GM19438 (cell line): ENCODE measurements at regions not wholly inside any gene's neighbourhood (a gene's known extent, or its start where the extent isn't known, plus 50 kb on each side); places are given as distances from the start of the nearest gene placed in this dataset.

ENCODE experiments used
- ATAC-seq: cut with Tn5 transposase; IDR thresholded peaks from one replicate; pipeline ENCODE4 v1.9.1; 2021; ENCODE audit warnings: low read depth; ENCODE audit not compliant: unreplicated experiment

DNA sequence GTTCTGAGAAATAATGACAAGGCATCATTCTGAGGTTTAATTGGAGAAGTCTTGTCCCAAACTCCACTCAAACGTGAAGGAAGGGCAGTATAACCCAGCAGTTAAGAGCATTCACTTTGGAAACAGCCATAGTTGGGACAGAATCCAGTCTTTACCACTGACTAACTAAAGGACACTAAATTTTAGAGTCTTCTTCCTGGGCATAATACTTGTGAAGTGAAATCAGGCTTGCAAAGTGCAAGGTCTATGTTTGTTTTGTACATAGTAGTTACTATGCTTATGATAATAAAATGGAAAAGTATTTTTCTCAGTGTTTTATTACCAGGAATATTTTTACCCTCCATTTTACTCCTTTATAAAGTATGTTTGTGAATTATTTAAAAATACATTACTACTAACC is 748.2 kb upstream of the ID2 start:
- no peak for ATAC-seq

DNA sequence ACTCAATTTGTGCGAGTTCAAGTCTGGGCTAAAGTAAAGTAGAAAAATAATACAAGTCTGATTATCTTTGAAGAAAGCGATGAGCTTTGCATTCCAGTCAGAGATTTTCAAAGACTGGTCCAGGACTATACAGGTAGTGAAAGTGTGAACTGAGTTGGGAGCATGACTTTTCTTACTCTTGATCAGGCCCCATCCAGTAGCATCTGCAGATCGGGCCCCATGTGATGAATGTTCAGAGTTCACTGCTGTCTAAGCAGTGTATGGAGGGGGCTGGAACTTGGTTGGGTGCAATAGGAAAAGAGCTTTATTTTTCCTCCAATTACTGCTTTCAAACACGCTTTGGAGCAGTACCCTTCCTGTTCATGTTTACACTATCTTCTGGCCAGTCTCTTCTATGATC is 747.4 kb upstream of the ID2 start:
- ATAC-seq: no peak

GRCh38 chr2:7937082-7937481 is 744.8 kb upstream of the ID2 start:
- no peak for ATAC-seq

GRCh38 chr2:7940723-7941122 is 741.1 kb upstream of the ID2 start:
- no peak for ATAC-seq

GRCh38 chr2:7943446-7943845 is 738.4 kb upstream of the ID2 start:
- no peak for ATAC-seq

DNA sequence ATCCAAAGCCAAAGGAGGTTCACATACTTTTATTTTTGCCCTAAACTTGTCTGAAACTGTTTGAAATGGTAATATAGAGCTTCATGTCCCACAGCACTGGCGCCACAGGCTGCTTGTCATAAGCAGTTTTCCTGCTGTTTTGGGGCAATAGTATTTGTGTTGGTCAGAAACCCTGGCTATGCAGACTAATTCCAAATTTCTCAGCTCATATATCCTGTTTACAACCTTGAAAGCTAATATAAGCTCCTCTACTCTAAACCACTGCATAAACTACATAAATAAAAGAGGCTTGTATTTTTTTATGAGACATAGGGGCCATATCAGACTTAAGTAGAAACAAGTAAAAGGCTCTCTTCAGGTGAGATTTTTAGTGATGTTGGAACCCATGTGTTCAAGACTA is 736.8 kb upstream of the ID2 start:
- no peak for ATAC-seq

- no peak for ATAC-seq
These were observed 731.7 kb upstream of the ID2 start for GRCh38 chr2:7950035-7950612.

DNA sequence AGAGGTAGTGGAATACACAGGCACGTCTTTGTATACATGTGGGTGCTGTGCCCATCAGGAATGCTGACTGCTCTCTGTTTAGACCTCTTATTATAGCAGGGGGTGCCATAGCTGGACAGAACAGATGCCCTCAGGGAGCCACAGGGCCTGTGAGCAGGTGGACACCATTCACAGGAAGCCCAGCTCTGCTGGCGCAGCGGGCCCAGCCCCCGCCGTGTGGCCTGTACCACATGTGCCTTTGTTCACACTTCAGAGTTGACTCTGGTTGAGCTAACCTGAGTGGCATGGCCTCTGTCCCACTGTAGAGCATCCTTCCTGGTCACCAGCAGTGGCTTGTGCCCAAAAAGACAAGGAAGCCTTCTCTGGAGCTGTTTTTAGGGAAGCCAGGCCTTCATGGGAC is 730.9 kb upstream of the ID2 start:
- no peak for ATAC-seq

GRCh38 chr2:7951490-7951889 is 730.4 kb upstream of the ID2 start:
- no peak for ATAC-seq

DNA sequence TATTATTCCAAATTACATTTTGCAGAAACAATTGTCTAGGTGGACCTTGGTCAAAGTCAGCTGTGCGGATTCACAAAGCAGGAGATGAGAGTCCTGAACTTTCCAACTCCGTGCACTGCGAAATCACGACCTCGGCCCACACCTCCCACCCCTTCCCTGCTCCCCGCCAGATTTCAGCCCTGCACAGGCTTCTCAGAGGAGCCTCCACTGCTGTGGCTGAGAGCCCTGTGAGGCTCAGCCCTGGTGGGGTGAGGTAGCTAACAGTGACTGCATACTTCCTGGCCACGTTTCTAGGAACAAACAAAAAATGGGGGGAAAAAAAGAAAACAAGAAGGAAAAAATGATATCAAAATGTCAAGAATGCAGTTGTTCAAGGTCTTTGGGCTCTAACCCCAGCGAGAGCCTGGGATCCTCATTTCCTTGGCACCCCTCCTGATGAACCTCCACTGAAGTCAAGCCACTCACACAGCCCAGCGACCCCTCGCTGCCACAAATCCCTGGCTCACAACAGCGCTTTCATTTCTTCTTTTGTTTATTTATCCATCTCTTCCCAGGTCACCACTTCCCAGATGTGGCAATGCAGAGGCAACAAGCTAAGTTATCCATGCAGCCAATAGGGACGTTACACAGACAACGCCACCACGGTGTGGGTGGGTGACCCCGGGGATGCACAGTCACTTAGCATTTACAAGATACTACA is 729.7 kb upstream of the ID2 start:
- no peak for ATAC-seq

DNA sequence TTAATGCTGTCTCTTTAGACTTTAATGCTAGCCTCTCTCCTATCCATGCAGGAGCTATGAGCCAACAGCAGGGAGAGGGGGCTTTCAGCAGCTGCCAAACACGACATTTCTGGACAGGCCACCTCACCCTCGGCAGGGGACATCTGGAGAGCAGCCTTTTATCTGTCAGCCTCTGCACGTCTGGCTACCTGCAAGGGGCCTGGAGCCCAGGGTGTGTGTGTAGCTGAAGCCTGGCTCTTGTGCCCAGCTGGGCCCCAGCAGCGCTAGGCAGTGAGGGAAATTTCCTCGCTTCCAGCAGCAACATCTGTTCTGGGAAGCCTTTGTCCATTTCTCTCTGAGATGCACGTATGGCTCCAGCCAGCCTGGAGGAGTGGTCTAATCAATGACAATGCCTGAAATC is 728.7 kb upstream of the ID2 start:
- ATAC-seq: no peak

DNA sequence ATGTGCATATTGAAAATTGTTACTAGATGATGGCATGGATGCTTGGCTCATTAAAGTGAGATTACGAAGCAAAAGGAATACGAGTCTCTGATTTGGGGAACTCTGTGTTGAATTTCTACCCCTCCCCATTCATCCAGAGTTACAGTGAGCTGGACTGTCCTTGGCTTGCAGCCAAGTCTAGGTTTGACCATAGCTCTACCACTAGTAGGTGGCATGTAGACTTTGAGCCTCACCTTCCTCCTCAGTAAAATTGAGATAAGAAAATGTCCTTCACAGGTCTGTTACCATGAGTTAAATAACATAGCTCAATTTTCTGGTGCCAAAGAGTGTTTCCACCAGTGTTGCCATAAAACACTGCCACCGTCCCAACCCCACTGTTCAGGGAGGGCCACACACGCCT is 727.6 kb upstream of the ID2 start:
- no peak for ATAC-seq

DNA sequence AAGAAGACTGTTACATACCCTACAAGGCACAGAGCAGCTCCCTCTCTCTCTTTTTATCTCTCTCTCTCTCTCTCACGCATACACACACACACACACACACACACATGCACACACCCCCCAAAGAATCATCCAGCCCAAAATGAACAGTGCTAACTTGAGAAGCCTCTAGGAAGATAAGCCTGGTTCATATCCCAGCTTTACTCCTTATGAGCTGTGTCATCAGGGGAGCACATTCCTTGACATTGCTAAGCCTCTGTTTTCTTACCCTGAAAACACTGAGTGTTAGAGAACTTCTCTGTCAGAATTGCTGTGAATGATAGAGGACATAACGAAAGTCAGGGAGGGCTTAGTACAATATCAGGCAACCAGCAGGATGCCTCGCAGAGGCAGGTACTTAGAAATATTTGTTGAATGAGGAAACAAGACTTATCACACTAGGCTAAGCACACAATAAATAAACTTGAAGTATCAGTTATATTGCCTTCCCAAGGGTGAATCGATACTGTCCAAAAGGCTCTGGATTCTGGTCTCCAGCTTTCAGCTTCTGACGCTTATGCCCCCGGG is 725.6 kb upstream of the ID2 start:
- no peak for ATAC-seq

- ATAC-seq: no peak
These were observed 720.3 kb upstream of the ID2 start for GRCh38 chr2:7961550-7961949.

- ATAC-seq: no peak
These were observed 719.7 kb upstream of the ID2 start for GRCh38 chr2:7962161-7962560.

DNA sequence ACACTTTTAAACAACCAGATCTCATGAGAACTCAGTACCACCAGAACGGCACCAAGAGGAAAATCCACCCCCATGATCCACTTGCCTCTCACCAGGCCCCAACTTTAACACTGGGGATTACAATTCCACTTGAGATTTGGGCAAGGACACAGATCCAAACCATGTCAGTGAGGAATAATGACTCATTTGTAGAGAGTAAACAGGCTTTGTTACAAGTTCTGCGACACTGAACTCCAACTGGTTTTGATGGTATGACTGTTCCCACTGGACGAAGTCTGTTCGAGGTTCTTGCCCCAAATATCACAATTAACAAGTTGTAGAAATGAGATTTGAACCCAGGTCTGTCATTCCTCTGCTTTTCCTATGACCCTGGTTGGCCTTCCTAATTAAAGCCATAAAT is 718.1 kb upstream of the ID2 start:
- no peak for ATAC-seq

- no peak for ATAC-seq
These were observed 715.8 kb upstream of the ID2 start for GRCh38 chr2:7966032-7966431.

- no peak for ATAC-seq
These were observed 714.0 kb upstream of the ID2 start for GRCh38 chr2:7967707-7968405.

DNA sequence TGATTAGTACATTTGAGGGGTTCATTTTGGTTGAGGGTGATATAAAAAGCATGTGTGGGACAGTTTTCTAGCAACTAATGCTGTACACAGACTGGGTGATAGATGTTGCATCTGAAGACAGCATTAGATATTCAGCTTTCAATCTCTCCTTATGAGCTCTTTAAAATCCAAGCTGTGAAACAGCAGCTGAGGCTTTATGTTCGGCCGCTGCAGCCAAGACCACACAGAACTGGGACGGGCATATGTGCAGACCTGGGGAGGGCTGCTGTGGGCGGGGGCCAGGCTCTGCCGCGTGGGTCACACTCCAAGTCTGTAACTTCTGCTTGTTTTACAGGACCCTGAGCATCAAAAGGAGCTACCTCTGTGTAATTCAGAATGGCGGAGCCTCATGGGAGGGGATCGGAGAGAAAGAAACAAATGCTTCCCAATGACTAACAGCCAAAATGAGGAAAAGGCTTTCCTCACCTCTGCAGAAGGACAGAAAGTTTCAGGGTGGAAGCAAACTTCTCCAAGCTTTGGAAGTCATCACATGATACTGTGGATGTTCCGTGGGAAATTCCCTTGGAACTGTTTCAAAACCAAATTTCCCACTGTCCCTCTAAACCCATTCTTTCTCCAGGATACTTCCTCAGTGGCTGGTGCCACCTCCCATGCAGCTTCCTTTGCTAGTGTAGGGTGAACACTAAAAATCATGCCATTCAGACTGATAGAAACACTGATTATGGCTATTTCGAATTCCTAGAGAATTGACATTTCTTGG is 711.9 kb upstream of the ID2 start:
- no peak for ATAC-seq

GRCh38 chr2:7971248-7971647 is 710.6 kb upstream of the ID2 start:
- ATAC-seq: no peak

DNA sequence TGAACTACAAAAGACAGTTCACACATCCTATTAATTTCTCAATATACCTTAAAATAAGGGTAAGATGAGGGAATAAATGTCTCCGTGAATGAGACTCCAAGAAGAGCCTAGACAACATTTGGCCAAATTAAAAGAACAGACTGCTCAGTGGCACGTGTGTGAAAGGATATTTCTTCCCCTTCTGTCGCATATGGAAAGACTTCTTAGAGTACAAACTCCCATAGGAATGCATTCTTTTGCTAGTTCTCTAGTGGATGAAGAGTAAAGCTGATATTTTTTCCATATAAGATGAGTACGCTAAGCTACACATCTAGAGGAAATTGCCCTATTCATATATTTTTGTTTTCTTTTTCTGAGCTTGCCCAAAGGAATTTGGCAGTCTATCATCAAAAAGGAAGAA is 710.0 kb upstream of the ID2 start:
- no peak for ATAC-seq
